HuH-7 (cell line): ENCODE measurements at regions not wholly inside any gene's neighbourhood (a gene's known extent, or its start where the extent isn't known, plus 50 kb on each side); places are given as distances from the start of the nearest gene placed in this dataset.
"Not testable (repeated sequence)": the region's sequence is repeated elsewhere in the genome, so short reads cannot be mapped to it uniquely, and the experiment has no call there.

ENCODE experiments used
- DNase-seq: peaks from one replicate; pipeline ENCODE4 v3.0.0; 2011; ENCODE audit warnings: low spot score

GRCh38 chr9:7622481-7622880, 177.1 kb downstream of the DMAC1 start:
- no peak for DNase-seq

DNA sequence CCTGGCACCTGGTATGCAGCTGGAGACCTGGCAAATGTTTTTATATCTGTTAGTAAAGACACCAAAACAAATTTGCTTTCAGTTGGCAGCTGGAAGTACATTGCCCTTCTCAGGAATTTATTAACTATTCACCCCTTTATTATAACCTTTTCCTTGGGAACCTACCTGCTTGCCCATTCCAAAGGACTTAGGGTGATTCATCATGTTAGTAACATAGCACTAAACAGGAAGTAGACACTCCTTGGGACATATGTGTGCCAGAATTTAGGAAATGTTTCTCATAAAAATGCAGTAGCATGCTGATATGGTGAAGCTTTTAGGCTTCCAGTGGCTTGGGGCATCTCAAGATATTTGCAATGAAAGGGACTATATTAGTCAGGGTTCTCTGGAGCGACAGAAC, 184.2 kb downstream of the DMAC1 start:
- no peak for DNase-seq

- no peak for DNase-seq
Observed at GRCh38 chr9:7613931-7614330, 185.6 kb downstream of the DMAC1 start.

DNA sequence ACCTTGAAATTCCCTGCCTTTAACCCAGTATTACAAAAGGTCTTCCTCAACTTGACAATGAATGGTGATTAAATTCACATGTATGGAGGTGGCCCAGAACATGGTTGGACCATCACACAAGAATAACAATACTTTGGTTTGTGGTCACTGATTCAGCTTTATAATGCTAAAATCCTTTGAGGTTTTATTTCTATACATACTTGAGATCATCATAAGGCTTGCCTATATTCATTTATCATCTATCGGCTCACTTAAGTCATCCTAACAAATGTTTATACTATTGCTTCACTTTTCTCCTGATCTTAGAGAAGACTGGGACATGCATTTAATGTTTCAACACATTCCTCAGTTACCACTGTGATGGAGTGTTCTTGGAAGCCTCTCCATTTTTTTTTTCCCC, 191.3 kb downstream of the DMAC1 start:
- no peak for DNase-seq

- DNase-seq: no peak
Observed at GRCh38 chr9:7607421-7607820, 192.2 kb downstream of the DMAC1 start.

DNA sequence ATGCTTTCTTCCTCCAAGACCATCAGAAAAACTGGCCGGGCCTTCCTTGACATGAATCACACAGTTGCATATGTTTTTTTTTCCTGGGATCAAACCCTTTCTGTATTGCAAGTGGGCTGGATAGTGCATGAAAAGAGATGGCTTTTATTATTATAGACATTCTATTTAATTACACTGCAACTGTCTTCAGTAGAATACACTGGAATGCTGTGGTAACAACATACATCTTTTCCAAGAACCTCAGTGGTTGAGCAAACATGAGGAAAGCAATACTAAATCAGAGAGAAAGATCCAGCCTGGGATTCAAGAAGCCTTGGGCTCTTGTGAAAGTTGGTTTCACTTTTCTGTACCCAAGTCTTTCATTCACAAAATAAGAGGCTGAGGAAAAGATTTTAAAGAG, 193.0 kb downstream of the DMAC1 start:
- DNase-seq: no peak

DNA sequence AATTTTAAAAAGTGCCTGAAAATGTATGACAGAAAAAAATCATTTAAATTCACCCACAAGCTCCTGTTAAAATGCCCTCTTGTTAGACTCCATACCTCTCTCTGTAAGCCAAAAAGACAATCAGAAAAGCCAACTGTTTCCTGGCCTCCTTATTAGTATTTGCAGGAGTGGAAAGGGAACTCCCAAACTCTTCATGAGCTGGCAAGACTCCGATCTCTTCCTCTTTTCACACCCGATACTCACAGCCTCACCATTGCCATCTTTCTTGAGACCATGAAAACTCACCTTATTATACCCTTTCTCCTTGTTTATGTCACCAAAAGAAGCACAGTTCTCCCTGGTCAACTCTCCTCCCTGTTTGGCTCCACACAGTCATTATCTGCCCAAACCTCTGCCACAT, 197.8 kb downstream of the DMAC1 start:
- DNase-seq: no peak

- DNase-seq: no peak
Observed at GRCh38 chr9:7597716-7598115, 201.9 kb downstream of the DMAC1 start.

GRCh38 chr9:7592321-7593316, 207.0 kb downstream of the DMAC1 start:
- DNase-seq: no peak

- no peak for DNase-seq
Observed at GRCh38 chr9:7591501-7591900, 208.1 kb downstream of the DMAC1 start.

DNA sequence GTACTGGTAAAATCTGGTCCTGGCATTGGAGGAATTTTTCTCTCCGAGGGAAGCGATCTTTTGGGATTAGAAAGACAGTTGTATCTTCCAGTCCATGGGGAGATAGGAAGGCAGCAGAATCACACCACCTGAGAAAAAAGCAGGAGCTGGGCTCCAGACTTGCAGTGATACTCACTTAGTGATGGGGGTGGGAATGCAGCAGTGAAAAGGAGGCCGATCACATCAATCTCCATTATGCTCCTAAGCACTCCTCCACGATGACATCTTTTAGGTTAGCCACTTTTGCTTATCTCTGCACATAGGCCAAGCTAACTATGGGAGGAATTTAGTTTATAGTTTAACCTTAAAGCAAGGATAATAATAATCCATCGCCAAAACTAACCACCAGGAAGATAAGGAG, 219.0 kb downstream of the DMAC1 start:
- no peak for DNase-seq

- no peak for DNase-seq
Observed at GRCh38 chr9:7579351-7579750, 220.2 kb downstream of the DMAC1 start.

DNA sequence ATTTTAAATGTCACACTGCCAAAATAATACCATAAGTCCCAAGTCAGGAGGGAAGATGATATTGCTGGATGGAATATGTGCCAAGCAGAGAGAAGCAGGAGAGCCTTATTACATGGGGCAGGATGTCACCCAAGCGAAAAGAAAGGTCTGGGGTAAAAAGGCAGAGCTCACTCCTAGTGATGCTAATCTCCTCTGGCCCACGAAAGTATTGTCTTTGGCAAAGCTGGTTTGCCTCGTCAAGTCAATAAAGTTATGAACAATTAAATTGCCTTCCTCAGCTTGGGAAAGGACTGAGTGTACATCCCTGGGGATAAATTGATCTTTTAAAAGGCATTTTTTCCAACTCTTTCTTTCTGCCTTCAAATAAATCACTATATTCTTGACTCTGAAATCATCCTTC, 220.6 kb downstream of the DMAC1 start:
- DNase-seq: no peak

DNA sequence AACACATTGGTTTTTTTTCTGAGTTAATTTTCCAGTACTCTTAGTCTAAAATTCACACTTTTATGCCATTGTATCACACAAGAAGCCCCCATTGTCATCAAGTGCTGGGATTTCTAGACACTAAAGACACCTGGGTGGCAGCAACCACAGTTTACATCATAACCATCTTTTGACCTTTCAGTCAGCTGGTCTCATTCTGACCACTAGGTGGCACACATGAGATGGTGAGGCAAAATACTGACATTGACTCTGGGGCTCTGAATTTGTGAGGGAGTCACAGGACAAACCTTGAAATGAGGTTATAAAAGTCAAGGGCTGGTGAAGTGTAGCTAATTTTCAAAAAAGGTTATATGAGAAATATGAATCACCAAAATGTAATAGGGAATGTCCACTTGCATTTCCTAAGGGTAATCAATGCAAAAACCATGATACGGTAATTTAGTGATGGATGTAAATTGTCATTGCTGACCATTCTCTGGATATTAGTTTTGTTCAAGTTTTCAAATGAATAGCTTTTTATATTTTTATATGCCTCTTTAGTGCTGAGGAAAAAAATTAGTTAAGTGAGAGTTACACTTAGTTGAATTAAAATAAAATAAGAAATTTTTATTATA, 229.4 kb downstream of the DMAC1 start:
- DNase-seq: no peak

DNA sequence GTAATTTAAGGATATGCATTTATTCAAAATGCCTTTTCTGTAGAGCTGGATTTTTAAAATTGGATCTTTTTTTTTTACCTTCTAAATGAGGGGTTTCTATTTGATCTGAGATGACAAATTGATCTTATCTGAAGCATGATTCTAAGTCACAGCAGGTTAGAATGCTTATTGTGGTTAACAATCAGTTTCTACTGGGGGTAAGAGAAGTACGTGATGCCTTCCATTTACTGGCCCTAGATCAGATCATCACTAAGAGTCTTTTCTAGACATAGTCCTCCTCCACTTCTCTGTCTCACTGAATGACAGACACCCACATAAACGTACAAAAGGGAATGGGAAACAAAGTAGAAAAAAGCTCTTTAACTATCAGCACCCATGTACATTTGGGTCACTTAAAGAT, 231.9 kb downstream of the DMAC1 start:
- DNase-seq: no peak

GRCh38 chr9:7561527-7562080, 238.0 kb downstream of the DMAC1 start:
- DNase-seq: no peak

DNA sequence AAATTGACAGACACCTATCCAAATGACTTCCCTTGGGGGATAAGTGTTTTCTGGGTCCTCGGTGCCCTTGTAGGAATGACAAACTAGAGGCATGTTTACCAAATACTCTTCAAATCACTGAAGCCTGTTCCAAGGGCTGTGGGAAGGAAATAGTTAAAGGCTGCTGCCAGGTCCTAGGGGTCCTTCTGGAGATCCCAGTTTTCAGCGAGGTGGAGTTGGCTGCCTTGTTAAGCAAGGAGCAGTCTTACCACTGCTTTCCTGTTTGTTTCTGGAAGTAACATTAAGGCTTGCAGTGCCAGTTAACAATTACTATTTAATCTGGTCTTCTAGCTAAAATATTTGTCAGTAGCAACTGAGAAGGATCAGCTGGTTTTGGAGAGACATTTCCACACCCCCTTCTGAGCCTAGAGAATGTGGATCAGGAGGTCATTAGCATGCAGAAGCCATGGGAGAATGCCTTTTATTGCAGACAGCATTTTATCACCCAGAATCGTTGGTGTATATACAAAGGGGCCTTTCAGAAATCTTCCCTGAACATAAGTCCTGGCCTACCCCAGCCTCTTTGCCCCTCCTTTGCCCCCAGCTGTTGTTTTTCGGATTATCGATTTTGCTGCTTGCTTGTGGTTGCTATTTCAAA, 238.8 kb downstream of the DMAC1 start:
- no peak for DNase-seq

- no peak for DNase-seq
Observed at GRCh38 chr9:7554699-7555098, 244.9 kb downstream of the DMAC1 start.

DNA sequence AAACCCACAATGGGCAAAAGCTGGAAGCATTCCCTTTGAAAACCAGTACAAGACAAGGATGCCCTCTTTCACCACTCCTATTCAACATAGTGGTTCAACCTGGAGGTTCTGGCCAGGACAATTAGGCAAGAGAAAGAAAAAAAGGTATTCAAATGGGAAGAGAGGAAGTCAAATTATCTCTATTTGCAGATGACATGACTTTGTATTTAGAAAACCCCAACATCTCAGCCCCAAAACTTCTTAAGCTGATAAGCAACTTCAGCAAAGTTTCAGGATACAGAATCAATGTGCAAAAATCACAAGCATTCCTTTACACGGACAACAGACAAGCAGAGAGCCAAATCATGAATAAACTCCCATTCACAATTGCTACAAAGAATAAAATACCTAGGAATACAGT, 246.9 kb downstream of the DMAC1 start:
- not testable (repeated sequence) for DNase-seq

- no peak for DNase-seq
Observed at GRCh38 chr9:7549249-7549648, 250.3 kb downstream of the DMAC1 start.

DNA sequence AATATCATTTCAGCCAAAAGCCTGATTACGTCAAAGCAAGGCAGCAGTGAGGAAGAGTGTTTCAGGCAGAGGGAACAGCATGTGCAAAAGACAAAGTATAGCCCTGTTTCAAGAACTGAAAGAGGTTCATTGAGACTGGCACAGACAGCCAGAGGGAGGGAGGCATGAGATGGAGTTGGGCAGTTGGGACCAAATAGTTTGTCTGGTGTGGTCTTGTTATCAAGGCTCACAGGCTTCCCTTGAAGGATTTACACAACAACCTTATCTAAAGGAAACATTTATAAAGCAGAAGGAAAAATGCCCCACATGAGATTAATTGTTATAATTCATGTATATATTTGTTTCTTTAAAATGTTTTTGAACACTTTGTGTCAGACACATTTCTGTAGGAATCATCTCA, 253.3 kb downstream of the DMAC1 start:
- no peak for DNase-seq

DNA sequence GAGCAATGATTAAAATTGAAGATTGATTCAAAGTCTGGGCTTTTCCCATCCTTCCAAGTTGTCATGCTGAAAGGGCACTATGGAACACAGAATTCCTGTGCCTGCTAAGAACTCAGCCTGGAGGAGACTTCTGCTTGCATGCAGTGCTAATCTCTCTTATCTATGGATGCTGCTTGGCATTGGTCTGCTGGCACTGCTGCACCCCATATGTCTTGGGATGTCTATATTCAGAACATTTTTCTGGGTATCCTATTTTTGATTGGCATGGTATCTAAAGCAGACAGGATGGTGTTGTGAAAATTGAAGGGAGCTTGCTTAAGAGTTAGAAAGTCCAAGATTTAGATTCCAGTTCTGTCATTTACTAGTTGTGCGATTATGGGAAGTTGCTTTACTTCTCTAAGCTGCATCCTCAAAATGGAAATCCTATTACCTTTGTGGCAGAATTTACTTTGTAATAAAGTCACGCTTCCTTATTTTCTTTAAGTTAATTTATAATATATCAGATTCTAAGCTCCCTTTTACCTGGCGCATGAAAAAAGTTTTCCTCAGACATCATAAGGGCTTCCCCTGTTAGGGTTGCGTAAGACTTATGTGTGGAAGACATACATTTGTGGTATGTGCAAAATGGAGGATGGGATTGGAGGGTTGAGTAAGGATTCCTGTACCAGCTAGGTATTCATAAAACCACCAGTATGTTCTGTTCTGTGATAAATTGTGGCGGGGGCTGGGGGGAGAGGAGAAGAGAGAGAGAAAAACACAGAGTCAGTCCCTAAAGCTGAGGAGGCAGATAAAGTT, 254.0 kb downstream of the DMAC1 start:
- DNase-seq: no peak
